ENCODE measurements at regions not wholly inside any gene's neighbourhood (a gene's known extent, or its start where the extent isn't known, plus 50 kb on each side); places are given as distances from the start of the nearest gene placed in this dataset.

DNA sequence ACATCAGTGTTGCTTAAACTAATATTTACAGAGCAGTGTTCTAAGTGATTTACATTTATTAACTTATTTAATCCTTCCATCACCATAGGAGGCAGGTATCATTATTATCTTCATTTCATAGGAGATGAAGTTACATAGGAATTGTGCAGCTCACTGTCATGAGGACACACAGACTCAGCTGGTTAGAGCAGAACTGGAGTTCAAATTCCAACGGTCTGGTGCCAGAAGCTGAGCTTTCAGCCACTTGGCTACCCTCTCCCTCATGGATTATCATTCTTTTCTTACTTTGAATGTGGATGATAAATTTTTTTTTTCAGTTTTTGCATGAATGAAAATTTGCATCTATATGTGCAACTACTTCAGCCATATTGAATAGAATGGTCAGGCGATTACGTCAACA is 86.0 kb upstream of the LRIG1 start:
- Histone ChIP-seq H3K9me3 (replicated peaks; ENCODE audit: control insufficient read depth, insufficient read depth, low read length) (no peaks in the 10 kb centered on the region), H3K9me1 (replicated peaks; ENCODE audit: control insufficient read depth, extremely low read depth, insufficient read depth, low read length) (no peaks in the 10 kb centered on the region), H3K27ac (ENCODE audit: insufficient read depth, low read depth, low read length) (no peak overlapping the region), H2AFZ (ENCODE audit: low read depth, low read length) (no peak overlapping the region), H3K36me3 (ENCODE audit: control insufficient read depth in 2 of 2, extremely low read depth in 1 of 2, insufficient read depth in 2 of 2, low read length in 2 of 2) (no peaks in the 10 kb centered on the region), H3K4me3 (replicated peaks in 1 of 3; ENCODE audit: insufficient read depth in 1 of 3, low read depth in 1 of 3, low read length in 3 of 3) (no peak overlapping the region), H3K79me2 (ENCODE audit: control insufficient read depth, insufficient read depth, low read length) (no peaks in the 10 kb centered on the region), H3K9ac (replicated peaks; ENCODE audit: extremely low read depth, insufficient read depth, low read length) (no peak overlapping the region), H3K27me3 (ENCODE audit: control insufficient read depth in 2 of 2, insufficient read depth in 2 of 2, low read length in 2 of 2) (peaks cover under 1 to 7% of the 10 kb centered on the region in 2 experiments), H4K20me1 (replicated peaks; ENCODE audit: control insufficient read depth, extremely low read depth, insufficient read depth, low read length) (no peaks in the 10 kb centered on the region), H3K4me2 (ENCODE audit: insufficient read depth, low read length) (no peak overlapping the region), H3K4me1 (ENCODE audit: control insufficient read depth, extremely low read depth, insufficient read depth, low read length) (no peaks in the 10 kb centered on the region)
- POLR2A ChIA-PET, result no interaction called here
- dilution Hi-C loops (cut with MboI; ENCODE audit: extremely low pct_ligation_motif_present, low sequenced_read_pairs) (no loop called here), intact Hi-C loops (cut with micrococcal nuclease) (no loop called here)
- no peak for FAIRE-seq
- CTCF ChIA-PET, result no interaction called here
- BruUV-seq (replicated peaks), result no TSS peak
- TF ChIP-seq GATA2 (IDR thresholded peaks at IDR 0.05; ENCODE audit: insufficient read depth, insufficient read length, low read depth, low read length) (no peak), EZH2 (IDR thresholded peaks at IDR 0.05; ENCODE audit: borderline replicate concordance, low read depth, low read length, severe bottlenecking) (no peak), CTCF (IDR thresholded peaks at IDR 0.05; ENCODE audit: extremely low read depth in 1 of 2, insufficient read depth in 1 of 2, low read depth in 1 of 2, low read length in 2 of 2) (no peak)
- no peak for DNase-seq (ENCODE audit: low read depth, low spot score)

- TF ChIP-seq CTCF (IDR thresholded peaks at IDR 0.05; ENCODE audit: extremely low read depth in 1 of 2, insufficient read depth in 1 of 2, low read depth in 1 of 2, low read length in 2 of 2) (no peak), MYC (IDR thresholded peaks at IDR 0.05; ENCODE audit: low read depth, low read length) (no peak), FOS (IDR thresholded peaks at IDR 0.05; ENCODE audit: borderline replicate concordance, insufficient read depth, low read length) (no peak), EZH2 (IDR thresholded peaks at IDR 0.05; ENCODE audit: borderline replicate concordance, low read depth, low read length, severe bottlenecking) (no peak), GATA2 (IDR thresholded peaks at IDR 0.05; ENCODE audit: insufficient read depth, insufficient read length, low read depth, low read length) (peak; percentile 25), JUN (IDR thresholded peaks at IDR 0.05; ENCODE audit: borderline replicate concordance, insufficient read depth, insufficient read length, low read depth) (no peak), POLR2AphosphoS5 (IDR thresholded peaks at IDR 0.05; ENCODE audit: insufficient read depth, low read depth, low read length) (no peak)
- intact Hi-C loops (cut with micrococcal nuclease) (no loop called here), dilution Hi-C loops (cut with MboI; ENCODE audit: extremely low pct_ligation_motif_present, low sequenced_read_pairs) (no loop called here)
- H3K27me3 ChIP-seq (ENCODE audit: control insufficient read depth in 2 of 2, insufficient read depth in 2 of 2, low read length in 2 of 2), result peaks cover 15 to 18% of the 10 kb centered on the region in 2 experiments
- no peak overlapping the region for H3K9ac ChIP-seq (replicated peaks; ENCODE audit: extremely low read depth, insufficient read depth, low read length)
- no peaks in the 10 kb centered on the region for H3K9me3 ChIP-seq (replicated peaks; ENCODE audit: control insufficient read depth, insufficient read depth, low read length)
- peak; percentile 24 for FAIRE-seq
- no peaks in the 10 kb centered on the region for H3K79me2 ChIP-seq (ENCODE audit: control insufficient read depth, insufficient read depth, low read length)
- H3K4me3 ChIP-seq (replicated peaks in 1 of 3; ENCODE audit: insufficient read depth in 1 of 3, low read depth in 1 of 3, low read length in 3 of 3), result no peak overlapping the region
- H3K9me1 ChIP-seq (replicated peaks; ENCODE audit: control insufficient read depth, extremely low read depth, insufficient read depth, low read length), result no peaks in the 10 kb centered on the region
- no peak overlapping the region for H2AFZ ChIP-seq (ENCODE audit: low read depth, low read length)
- H3K4me2 ChIP-seq (ENCODE audit: insufficient read depth, low read length), result no peak overlapping the region
- BruUV-seq (replicated peaks), result no TSS peak
- no peak for DNase-seq (ENCODE audit: low read depth, low spot score)
- no peak overlapping the region for H3K27ac ChIP-seq (ENCODE audit: insufficient read depth, low read depth, low read length)
- H3K4me1 ChIP-seq (ENCODE audit: control insufficient read depth, extremely low read depth, insufficient read depth, low read length), result no peaks in the 10 kb centered on the region
- H3K36me3 ChIP-seq (ENCODE audit: control insufficient read depth in 2 of 2, extremely low read depth in 1 of 2, insufficient read depth in 2 of 2, low read length in 2 of 2), result no peaks in the 10 kb centered on the region
- no peaks in the 10 kb centered on the region for H4K20me1 ChIP-seq (replicated peaks; ENCODE audit: control insufficient read depth, extremely low read depth, insufficient read depth, low read length)
- POLR2A ChIA-PET, result no interaction called here
- CTCF ChIA-PET, result interaction anchor here (1.1 kb wide), 1 partner anchor 11 kb away, joined by 3 read pairs; no protein-coding TSS in a partner anchor
These were observed 87.6 kb upstream of the LRIG1 start for GRCh38 chr3:66588340-66588847.

Data from endothelial cell of umbilical vein (primary cell).